VCaP (cell line): ENCODE measurements at regions not wholly inside any gene's neighbourhood (a gene's known extent, or its start where the extent isn't known, plus 50 kb on each side); places are given as distances from the start of the nearest gene placed in this dataset.
"Not testable (repeated sequence)": the region's sequence is repeated elsewhere in the genome, so short reads cannot be mapped to it uniquely, and the experiment has no call there.

ENCODE experiments used
- H3K27ac ChIP-seq: fragments of 450-650 bp; 2 replicates; pipeline ENCODE4 v1.5.1; 2017
- CTCF ChIP-seq: fragments of 450-650 bp; conservative IDR thresholded peaks from 2 replicates; pipeline ENCODE4 v1.5.1; 2017; ENCODE audit warnings: mild to moderate bottlenecking, moderate library complexity

DNA sequence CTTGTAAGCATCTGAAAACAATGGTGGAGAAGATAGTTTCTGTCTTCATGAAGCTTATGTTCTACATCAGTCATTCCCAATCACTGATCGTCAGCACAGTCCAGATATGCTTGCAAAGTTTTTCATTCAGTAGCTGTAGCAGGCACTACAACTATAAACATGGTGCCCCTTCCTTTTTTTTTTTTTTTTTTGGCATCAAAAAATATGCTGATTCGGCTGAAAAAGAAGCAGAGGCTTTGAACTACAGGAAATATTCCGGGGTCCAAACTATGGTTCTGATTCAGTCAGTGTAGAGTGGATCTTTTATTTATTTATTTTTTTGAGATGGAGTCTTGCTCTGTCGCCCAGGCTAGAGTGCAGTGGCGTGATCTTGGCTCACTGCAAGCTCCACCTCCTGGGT, 414.4 kb downstream of the OLFM4 start:
- TF ChIP-seq CTCF, result no peak
- H3K27ac ChIP-seq, result no peak overlapping the region

DNA sequence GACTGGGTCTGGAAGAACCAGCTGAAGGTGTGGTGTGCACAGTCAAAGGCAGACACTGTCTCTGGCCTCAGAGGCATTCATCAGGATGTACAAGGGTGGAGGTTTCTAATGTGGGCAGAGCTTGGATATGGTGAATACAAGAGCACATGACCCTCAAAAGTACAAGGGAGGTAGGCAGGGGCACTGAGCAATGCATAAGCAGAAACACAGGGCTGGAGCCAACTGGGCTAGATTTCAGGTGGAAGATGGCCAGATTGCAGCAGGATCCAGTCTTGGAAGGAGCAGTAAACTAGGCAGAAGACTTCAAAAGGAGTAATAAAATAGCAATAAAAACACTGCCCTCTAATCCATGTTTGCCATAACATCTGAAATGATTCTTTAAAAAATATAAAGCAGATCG, 417.1 kb downstream of the OLFM4 start:
- peak overlapping the region; percentile 64 for H3K27ac ChIP-seq
- TF ChIP-seq CTCF, result no peak

- H3K27ac ChIP-seq, result peak overlapping the region; percentile 64; the same call in 1 of the 2 replicates
- TF ChIP-seq CTCF, result no peak
Observed at GRCh38 chr13:53447456-53447855, 418.8 kb downstream of the OLFM4 start.

DNA sequence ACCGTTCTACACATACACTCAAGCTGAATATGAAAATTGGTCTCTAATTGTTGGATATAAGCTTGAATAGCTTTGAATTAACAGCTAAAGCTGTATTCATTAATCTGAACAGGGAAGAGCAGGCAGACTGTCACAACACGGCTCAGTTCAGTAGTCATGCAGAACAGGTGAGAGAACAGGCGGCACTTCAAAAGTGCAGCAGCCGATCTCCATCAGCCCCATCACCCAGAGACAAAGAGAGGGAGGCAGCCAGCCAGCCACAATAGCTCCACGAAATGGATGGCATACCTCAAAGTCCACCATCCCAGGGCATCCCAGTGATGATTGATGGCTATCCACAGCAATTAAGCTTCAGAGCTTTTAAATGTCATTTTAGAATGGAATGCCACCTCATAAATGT, 419.2 kb downstream of the OLFM4 start:
- no peak for TF ChIP-seq CTCF
- H3K27ac ChIP-seq, result no peak overlapping the region

DNA sequence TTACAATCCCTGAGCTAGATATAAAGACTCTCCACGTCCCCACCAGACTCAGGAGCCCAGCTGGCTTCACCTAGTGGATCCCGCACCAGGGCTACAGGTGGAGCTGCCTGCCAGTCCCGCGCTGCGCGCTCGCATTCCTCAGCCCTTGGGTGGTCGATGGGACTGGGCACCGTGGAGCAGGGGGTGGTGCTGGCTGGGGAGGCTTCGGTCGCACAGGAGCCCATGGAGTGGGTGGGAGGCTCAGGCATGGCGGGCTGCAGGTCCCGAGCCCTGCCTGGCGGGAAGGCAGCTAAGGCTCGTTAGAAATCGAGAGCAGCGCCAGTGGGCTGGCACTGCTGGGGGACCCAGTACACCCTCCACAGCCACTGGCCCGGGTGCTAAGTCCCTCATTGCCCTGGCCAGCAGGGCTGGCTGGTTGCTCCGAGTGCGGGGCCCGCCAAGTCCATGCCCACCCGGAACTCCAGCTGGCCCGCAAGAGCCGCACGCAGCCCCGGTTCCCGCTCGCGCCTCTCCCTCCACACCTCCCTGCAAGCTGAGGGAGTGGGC, 423.7 kb downstream of the OLFM4 start:
- not testable (repeated sequence) for H3K27ac ChIP-seq

- TF ChIP-seq CTCF, result no peak
- no peak overlapping the region for H3K27ac ChIP-seq
Observed at GRCh38 chr13:53460796-53461195, 432.2 kb downstream of the OLFM4 start.

GRCh38 chr13:53463106-53463505, 434.5 kb downstream of the OLFM4 start:
- no peak for TF ChIP-seq CTCF
- H3K27ac ChIP-seq, result no peak overlapping the region

GRCh38 chr13:53466576-53466975, 438.0 kb downstream of the OLFM4 start:
- no peak for TF ChIP-seq CTCF
- no peak overlapping the region for H3K27ac ChIP-seq
